PC-9 (cell line): ENCODE measurements at regions not wholly inside any gene's neighbourhood (a gene's known extent, or its start where the extent isn't known, plus 50 kb on each side); places are given as distances from the start of the nearest gene placed in this dataset.

ENCODE experiments used
- BruUV-seq: library from RNA; stranded (reverse); fragments of 400-500 nt; replicated peaks from 2 replicates; lab custom pipeline; 2021; lab: Mats Ljungman, UMichigan
- CTCF ChIA-PET: fragments of 300-600 bp; sonication (Branson Sonifier 250); formaldehyde crosslinking; loops from one replicate; lab custom pipeline; 2022; ENCODE audit warnings: antibody characterized with exemption; lab: Charles Lee
- POLR2A ChIA-PET: fragments of 300-600 bp; sonication (Branson Sonifier 250); formaldehyde crosslinking; loops from one replicate; lab custom pipeline; 2022; ENCODE audit warnings: antibody characterized with exemption; ENCODE audit not compliant: unreplicated experiment; lab: Charles Lee
- DNase-seq, 2 experiments: peaks; one replicate each; pipeline versions ENCODE4 v3.0.0 to v3.0.0-alpha.2; 2015 to 2022; ENCODE audit warnings: mixed read lengths in 1 of 2
- H2AFZ ChIP-seq: fragments of 200-600 bp; sonication (generic); 2 replicates; pipeline ENCODE4 v1.8.1; 2017; ENCODE audit warnings: antibody characterized with exemption
- H3F3A ChIP-seq: fragments of 200-600 bp; sonication (generic); 2 replicates; pipeline ENCODE4 v1.8.1; 2017; ENCODE audit warnings: antibody characterized with exemption, mild to moderate bottlenecking, low read depth; ENCODE audit not compliant: insufficient read depth
- H3K27ac ChIP-seq: fragments of 200-600 bp; sonication (generic); 2 replicates; pipeline ENCODE4 v1.6.1; 2016; ENCODE audit warnings: mixed run types
- H3K27me3 ChIP-seq: fragments of 200-600 bp; sonication (generic); 2 replicates; pipeline ENCODE4 v1.6.1; 2016; ENCODE audit warnings: low read depth, mixed run types; ENCODE audit not compliant: insufficient read depth
- H3K36me3 ChIP-seq: fragments of 200-600 bp; sonication (generic); 2 replicates; pipeline ENCODE4 v1.6.1; 2016; ENCODE audit warnings: low read depth, mixed run types
- H3K4me1 ChIP-seq: fragments of 200-600 bp; sonication (generic); replicated peaks from 2 replicates; pipeline ENCODE4 v1.6.1; 2016; ENCODE audit warnings: mixed run types; ENCODE audit not compliant: insufficient read depth
- H3K4me2 ChIP-seq: fragments of 200-600 bp; sonication (generic); 2 replicates; pipeline ENCODE4 v1.6.1; 2017; ENCODE audit warnings: mixed run types
- H3K4me3 ChIP-seq: fragments of 200-600 bp; sonication (generic); 2 replicates; pipeline ENCODE4 v1.6.1; 2016; ENCODE audit warnings: mixed run types
- H3K79me2 ChIP-seq: fragments of 200-600 bp; sonication (generic); 2 replicates; pipeline ENCODE4 v1.6.1; 2017; ENCODE audit warnings: low read depth, mixed run types
- H3K9me2 ChIP-seq: fragments of 200-600 bp; sonication (generic); 2 replicates; pipeline ENCODE4 v1.8.1; 2017; ENCODE audit warnings: mild to moderate bottlenecking; ENCODE audit not compliant: insufficient read depth
- H3K9me3 ChIP-seq: fragments of 200-600 bp; sonication (generic); 2 replicates; pipeline ENCODE4 v1.8.1; 2016; ENCODE audit warnings: low read depth; ENCODE audit not compliant: insufficient read depth
- H4K20me1 ChIP-seq: fragments of 200-600 bp; sonication (generic); 2 replicates; pipeline ENCODE4 v1.8.1; 2017; ENCODE audit not compliant: insufficient read depth
- CTCF ChIP-seq: fragments of 200-600 bp; sonication (generic); conservative IDR thresholded peaks from 2 replicates; pipeline ENCODE4 v1.6.1; 2017; ENCODE audit warnings: mixed run types, antibody characterized with exemption, mild to moderate bottlenecking, moderate library complexity
- EZH2 ChIP-seq: fragments of 200-600 bp; sonication (generic); IDR thresholded peaks from 2 replicates; pipeline ENCODE4 v1.8.0; 2017; ENCODE audit warnings: antibody characterized with exemption, low read depth
- intact Hi-C: fragments of 100-400 bp; cut with micrococcal nuclease; formaldehyde crosslinking; loops from one replicate; pipeline ENCODE4 v1.10.0; 2022; ENCODE audit not compliant: unreplicated experiment

GRCh38 chr1:110816945-110817344 lies 56.0 kb upstream of the CD53 start:
- H3K4me1 ChIP-seq = no peaks in the 10 kb centered on the region
- no peak overlapping the region for H2AFZ ChIP-seq
- ChIA-PET POLR2A (no interaction called here), CTCF (interaction anchor here (0.7 kb wide), 1 partner anchor 13 kb away, joined by 3 read pairs; no protein-coding TSS in a partner anchor)
- no peaks in the 10 kb centered on the region for H4K20me1 ChIP-seq
- H3K27ac ChIP-seq = no peak overlapping the region
- H3K4me2 ChIP-seq = no peak overlapping the region
- H3K9me2 ChIP-seq = no peaks in the 10 kb centered on the region
- BruUV-seq = no TSS peak
- intact Hi-C loops = no loop called here
- H3F3A ChIP-seq = no peaks in the 10 kb centered on the region
- no peaks in the 10 kb centered on the region for H3K36me3 ChIP-seq
- no peak overlapping the region for H3K4me3 ChIP-seq
- H3K9me3 ChIP-seq = no peaks in the 10 kb centered on the region
- TF ChIP-seq CTCF (no peak), EZH2 (no peak)
- H3K27me3 ChIP-seq = 0 out of 2 replicates have a peak, but pooled peaks cover 14% of the 10 kb centered on the region
- no peaks in the 10 kb centered on the region for H3K79me2 ChIP-seq
- no peak for DNase-seq

- Histone ChIP-seq H3K27ac (no peak overlapping the region), H3K4me3 (no peak overlapping the region), H3K36me3 (no peaks in the 10 kb centered on the region), H3K9me3 (no peaks in the 10 kb centered on the region), H3K27me3 (0 out of 2 replicates have a peak, but pooled peaks cover 14% of the 10 kb centered on the region), H3K9me2 (no peaks in the 10 kb centered on the region), H3F3A (no peaks in the 10 kb centered on the region), H3K4me2 (no peak overlapping the region), H3K79me2 (no peaks in the 10 kb centered on the region), H4K20me1 (no peaks in the 10 kb centered on the region), H3K4me1 (no peaks in the 10 kb centered on the region), H2AFZ (no peak overlapping the region)
- POLR2A ChIA-PET = no interaction called here
- BruUV-seq = no TSS peak
- intact Hi-C loops = no loop called here
- DNase-seq = no peak
- CTCF ChIA-PET = no interaction called here
- no peak for TF ChIP-seq EZH2
- TF ChIP-seq CTCF = no peak
Observed at GRCh38 chr1:110811529-110811928, 61.4 kb upstream of the CD53 start.

GRCh38 chr1:110800079-110800478 lies 72.9 kb upstream of the CD53 start:
- POLR2A ChIA-PET = no interaction called here
- H3K27ac ChIP-seq = no peak overlapping the region
- 0 out of 2 replicates have a peak, but pooled peaks cover 5% of the 10 kb centered on the region for H3K27me3 ChIP-seq
- H2AFZ ChIP-seq = no peak overlapping the region
- no peaks in the 10 kb centered on the region for H4K20me1 ChIP-seq
- no peaks in the 10 kb centered on the region for H3K4me1 ChIP-seq
- no peaks in the 10 kb centered on the region for H3K9me3 ChIP-seq
- H3K36me3 ChIP-seq = no peaks in the 10 kb centered on the region
- no peaks in the 10 kb centered on the region for H3K9me2 ChIP-seq
- intact Hi-C loops = no loop called here
- TF ChIP-seq EZH2 = no peak
- no peak for TF ChIP-seq CTCF
- H3K79me2 ChIP-seq = no peaks in the 10 kb centered on the region
- DNase-seq = no peak
- no peak overlapping the region for H3K4me3 ChIP-seq
- BruUV-seq = no TSS peak
- CTCF ChIA-PET = no interaction called here
- H3K4me2 ChIP-seq = no peak overlapping the region
- H3F3A ChIP-seq = no peaks in the 10 kb centered on the region
